ENCODE measurements at regions not wholly inside any gene's neighbourhood (a gene's known extent, or its start where the extent isn't known, plus 50 kb on each side); places are given as distances from the start of the nearest gene placed in this dataset.

DNA sequence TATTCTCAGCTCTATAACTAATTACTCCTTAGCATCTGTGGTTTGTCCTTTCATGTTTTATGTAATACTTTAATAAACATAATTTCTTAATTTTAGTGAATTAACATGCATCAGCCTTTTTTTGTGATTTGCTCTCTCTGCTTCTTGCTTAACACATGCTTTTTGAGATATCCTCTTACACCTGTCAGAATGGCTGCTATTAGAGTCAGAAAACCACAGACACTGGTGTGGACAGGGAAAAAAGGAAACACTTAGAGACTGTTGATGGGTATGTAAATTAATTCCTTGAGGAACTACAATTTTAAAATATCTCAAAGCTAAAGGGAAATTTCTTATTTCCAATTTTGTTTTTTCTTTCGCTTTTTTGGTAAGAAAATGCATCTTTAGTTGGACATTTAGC is 549.0 kb downstream of the ZNF804A start:
- DNase-seq (no peak), ATAC-seq (no peak)

- ATAC-seq, result no peak
- no peak for DNase-seq
Observed at GRCh38 chr2:185152186-185152585, 553.9 kb downstream of the ZNF804A start.

DNA sequence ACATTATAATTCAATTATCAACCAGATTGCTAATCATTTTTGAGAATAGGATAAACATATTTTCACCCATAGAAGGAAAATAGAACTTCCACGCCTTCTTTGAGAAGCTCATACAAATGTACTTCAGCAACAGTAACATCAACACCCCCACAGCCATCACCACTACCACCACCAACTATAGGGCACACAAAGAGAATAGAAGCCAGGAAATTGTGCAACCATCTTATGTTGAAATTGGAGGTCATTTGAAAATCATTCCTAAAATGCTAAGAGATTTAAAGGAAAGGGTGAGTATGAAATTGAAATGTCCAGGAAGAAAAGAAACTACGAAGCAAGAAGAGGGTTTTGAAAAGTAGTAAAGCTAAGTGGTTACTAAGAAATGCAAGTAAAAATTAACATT is 563.4 kb downstream of the ZNF804A start:
- DNase-seq, result no peak
- ATAC-seq, result no peak

GRCh38 chr2:185174353-185174752 is 564.3 kb upstream of the FSIP2 start:
- no peak for ATAC-seq

DNA sequence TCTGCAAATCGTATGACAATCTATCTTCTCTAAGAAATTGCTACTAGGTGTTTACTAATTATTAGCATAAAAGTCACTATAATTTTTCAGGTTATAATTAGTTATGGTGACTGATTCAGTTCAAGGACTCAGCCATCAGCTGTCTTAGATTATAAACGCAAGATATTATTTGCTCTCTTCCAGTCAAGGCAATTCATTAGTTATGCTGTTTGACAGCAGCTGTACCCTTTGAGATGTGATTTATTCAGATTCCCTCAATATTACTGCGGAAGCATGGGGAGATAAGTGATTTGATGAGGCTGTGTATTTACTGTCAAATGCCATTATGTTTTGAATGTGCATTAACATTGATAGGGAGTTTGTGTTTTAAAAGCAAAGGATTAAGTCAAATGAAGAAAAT is 558.9 kb upstream of the FSIP2 start:
- ATAC-seq, result no peak
- no peak for DNase-seq

More at GRCh38 chr2:185174353-185174752, 564.3 kb upstream of the FSIP2 start:
- DNase-seq, result no peak

DNA sequence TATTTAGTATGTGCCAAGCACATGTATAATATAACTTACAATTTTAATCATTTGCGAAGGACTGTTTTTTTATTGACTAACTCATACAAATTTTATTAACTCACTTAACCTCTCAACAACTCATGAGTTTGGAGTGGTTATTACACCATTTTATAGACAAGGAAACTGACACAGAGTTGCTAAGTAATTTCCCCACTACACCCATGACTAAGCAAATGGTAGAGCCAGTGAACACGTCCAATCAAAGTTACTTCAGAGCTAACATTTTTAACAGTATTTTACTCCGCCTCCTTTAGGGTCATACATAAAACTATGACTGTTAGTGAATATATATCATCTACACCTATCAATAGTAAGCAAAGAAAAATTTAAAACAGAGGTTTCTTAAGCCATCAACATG is 556.7 kb upstream of the FSIP2 start:
- no peak for DNase-seq
- no peak for ATAC-seq

DNA sequence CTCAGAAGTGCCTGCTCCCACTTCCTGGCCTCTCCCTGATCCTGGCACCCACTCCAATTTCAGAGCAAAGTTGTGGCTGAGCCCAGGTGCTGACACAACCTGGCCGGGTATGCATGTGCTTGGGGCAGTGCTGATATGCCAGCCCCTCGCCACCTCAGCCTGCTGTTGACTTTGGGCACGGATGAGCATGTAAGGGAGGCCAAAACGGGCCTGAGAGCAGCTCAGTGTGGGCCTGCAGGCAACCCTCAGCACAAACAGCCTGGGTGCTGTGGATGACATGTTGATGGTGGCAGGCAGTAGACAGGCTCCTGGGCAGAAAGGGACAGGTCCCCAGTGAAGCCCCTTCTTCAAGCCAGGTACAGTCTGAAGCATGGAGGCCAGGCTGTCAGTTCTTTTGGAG is 553.6 kb upstream of the FSIP2 start:
- no peak for ATAC-seq
- no peak for DNase-seq

DNA sequence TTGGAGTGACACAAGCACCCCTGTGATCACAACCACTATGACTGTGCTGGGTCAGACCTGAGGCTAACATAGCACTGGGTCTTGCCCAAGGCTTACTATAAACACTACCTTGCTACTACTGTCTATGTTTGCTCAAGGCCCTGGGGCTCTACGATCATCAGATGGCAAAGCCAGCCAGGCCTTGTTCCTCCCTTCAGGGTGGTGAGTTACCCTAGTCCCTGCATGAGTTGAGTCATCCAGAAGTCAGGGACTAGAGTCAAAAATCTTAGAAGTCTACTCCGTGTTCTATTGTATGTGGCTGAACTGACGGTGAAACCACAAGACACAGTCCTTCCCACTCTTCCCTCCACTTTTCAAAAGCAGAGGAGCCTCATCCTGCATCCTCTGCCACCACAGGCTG is 551.2 kb upstream of the FSIP2 start:
- DNase-seq, result no peak

GRCh38 chr2:185188656-185189055 is 549.9 kb upstream of the FSIP2 start:
- DNase-seq (no peak), ATAC-seq (no peak)

More for the DNA sequence above, 551.2 kb upstream of the FSIP2 start:
- ATAC-seq, result no peak

- DNase-seq, result no peak
Observed at GRCh38 chr2:185201063-185201462, 537.5 kb upstream of the FSIP2 start.

DNA sequence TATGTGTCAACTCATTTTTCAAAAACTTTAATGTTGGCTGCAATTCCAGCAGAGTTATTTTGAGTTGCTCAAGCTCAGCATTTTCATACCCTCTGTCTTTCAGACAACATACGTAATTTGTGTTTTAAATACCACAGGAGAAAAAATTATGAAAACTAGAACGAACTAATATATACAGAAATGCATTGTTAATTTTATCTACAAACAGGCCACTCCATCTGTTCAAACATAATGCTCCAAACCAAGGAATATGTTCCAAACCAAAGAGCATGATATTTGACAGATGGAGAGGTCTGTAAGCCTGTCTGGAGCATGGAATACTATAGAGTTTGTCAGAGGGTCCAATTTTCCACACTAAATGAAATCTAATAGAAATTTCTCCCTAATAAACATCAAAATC is 536.2 kb upstream of the FSIP2 start:
- no peak for DNase-seq
- no peak for ATAC-seq

More at GRCh38 chr2:185201063-185201462, 537.5 kb upstream of the FSIP2 start:
- ATAC-seq, result no peak

DNA sequence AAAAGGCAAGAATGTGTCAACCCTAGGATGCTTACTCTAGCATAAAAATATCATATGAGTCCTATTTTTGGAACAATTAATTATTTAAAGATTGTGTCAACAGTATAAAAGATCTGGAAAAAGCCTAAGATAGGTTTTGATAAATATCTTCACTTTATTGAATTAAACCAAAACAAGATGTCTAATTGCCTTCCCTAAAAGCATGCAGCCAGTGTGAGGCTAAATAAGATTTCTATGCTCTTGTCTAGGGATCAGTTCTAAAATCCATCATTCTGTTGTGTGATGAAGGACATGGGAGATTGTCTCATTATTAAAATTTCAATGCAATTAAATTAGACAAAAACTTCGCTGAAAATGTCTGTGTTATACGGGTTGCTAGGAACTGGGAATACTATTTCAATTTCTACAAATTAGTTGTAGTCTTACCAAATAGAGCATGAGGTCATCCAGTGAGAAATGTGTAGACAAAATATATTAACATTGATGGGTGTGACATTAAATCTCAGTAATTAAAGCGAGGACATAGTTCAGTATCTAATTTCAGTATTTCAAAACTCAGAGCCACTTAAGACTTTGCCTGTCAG is 535.6 kb upstream of the FSIP2 start:
- ATAC-seq (no peak), DNase-seq (no peak)

- DNase-seq (no peak), ATAC-seq (no peak)
Observed at GRCh38 chr2:185208261-185208660, 530.3 kb upstream of the FSIP2 start.

DNA sequence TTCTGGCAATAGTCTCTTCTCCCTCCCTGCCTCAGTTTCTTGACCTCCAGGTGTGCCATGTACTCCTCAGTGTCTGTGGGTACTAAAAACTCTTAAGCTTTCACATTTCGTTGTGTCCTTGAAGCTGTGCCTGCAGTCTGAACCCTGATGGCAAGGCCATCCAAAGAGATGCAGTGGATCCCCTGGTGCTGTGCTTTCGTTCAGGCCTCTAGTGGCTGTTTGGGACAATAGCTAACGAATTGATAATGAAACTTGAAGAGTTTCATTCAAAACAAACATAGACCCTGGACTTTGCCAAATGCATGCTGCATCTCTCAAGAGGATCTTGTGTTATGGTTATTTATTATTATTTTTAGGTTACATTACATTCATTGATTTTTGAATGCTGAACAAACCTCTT is 523.1 kb upstream of the FSIP2 start:
- DNase-seq (no peak), ATAC-seq (no peak)

DNA sequence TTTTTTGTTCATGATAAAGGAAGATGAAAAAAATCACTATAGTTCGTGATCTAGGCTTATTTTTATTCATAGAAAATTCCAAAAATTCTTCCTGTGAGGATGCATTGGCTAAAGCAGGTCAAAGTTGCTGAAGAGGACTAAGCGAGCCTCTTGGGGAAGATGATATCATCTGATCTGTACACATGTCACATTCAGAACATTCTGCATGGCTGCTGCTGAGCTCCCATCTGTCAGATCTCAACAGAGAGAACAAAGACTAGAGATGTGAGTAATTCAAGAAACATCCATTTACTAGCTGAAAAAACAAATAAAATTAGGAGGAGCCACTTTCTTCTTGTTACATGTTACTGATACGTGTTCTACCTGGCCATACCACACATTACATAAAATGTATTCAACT is 518.6 kb upstream of the FSIP2 start:
- no peak for ATAC-seq
- DNase-seq, result no peak

GRCh38 chr2:185222311-185222710 is 516.3 kb upstream of the FSIP2 start:
- DNase-seq (no peak), ATAC-seq (no peak)

- ATAC-seq, result no peak
- no peak for DNase-seq
Observed at GRCh38 chr2:185227391-185227790, 511.2 kb upstream of the FSIP2 start.

GRCh38 chr2:185239491-185239890 is 499.1 kb upstream of the FSIP2 start:
- no peak for DNase-seq
- no peak for ATAC-seq

DNA sequence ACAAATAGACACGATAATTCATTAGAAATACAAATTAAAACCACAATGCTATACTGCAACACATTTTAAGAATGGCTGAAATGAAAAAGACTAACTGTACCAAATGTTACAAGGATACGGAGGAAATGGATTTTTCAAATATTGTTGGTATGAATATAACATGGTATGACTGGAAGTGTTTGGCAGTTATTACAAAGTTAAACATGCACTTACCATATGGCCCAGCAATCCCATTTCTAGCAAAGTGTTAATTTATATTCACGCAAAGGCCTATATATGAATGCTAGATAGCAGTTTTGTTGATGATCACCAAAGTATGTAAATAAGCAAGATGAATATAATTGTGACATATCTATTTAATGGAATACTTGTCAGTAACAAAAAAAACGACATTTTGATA is 497.8 kb upstream of the FSIP2 start:
- no peak for DNase-seq
- no peak for ATAC-seq

GRCh38 chr2:185241556-185241955 is 497.0 kb upstream of the FSIP2 start:
- ATAC-seq, result no peak

DNA sequence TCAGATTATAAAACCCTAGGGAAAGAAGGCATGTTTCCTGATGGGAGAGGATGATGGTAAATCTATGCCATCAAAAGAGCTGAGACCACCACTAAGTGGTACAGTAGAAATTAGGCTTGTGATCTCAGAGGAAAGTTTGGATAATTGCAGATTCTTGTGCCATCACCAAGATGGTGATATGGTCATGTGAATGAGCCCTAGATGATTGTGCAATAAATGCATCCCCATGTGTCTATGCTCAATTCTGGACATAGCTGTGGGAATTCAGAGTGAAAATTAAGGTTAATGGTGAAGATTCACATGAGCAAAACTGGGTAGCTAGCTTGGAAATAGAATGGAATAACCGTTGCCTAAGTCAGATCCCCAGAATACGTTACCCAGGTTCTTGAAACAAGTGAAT is 496.1 kb upstream of the FSIP2 start:
- ATAC-seq, result no peak
- no peak for DNase-seq

More at GRCh38 chr2:185241556-185241955, 497.0 kb upstream of the FSIP2 start:
- DNase-seq, result no peak

DNA sequence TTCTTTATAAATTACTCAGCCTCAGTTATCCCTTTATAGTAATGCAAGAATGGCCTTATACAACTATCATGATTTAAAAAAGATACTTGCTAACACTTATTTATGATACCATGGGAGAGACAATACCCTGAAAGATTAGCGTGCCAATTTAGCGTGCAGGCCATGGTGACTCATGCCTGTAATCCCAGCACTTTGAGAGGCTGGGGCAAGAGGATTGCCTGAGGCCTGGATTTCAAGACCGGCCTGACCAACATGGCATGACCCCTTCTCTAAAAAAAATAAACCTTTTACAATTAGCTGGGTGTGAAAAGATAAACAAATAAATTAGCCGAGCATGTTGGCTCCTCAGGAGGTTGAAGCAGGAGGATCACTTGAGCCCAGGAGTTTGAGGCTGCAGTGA is 493.4 kb upstream of the FSIP2 start:
- ATAC-seq, result no peak
- no peak for DNase-seq

GRCh38 chr2:185245806-185246205 is 492.8 kb upstream of the FSIP2 start:
- no peak for DNase-seq
- no peak for ATAC-seq

DNA sequence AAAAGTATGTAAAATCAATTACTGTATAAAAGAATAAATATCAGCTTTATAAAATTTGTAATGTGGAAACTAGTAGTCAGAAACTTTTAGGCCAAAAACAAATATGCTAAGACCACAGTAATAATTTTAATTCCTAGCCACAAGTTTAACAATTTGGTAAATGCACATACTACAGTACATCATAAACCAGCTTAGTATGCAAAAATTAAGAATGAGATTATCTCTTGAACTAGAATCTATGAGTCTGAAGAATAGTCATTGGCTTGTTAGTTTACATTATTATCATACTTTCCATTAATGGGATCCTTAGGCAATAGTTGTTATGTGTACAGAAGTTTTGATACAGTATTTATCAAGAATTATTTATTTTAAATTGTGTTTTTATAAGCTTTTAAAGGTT is 491.9 kb upstream of the FSIP2 start:
- ATAC-seq, result no peak
- no peak for DNase-seq

- DNase-seq (no peak), ATAC-seq (no peak)
Observed at GRCh38 chr2:185255566-185255965, 483.0 kb upstream of the FSIP2 start.

Data from stimulated activated naive CD8-positive, alpha-beta T cell treated with anti-CD3 and anti-CD28 coated beads, Interleukin-15, Interleukin-2, amounts not matched to agents 100 U/mL and 50 U/mL, for 24 hours (primary cell).